PC-9 (cell line): ENCODE measurements at regions not wholly inside any gene's neighbourhood (a gene's known extent, or its start where the extent isn't known, plus 50 kb on each side); places are given as distances from the start of the nearest gene placed in this dataset.
"Not testable (repeated sequence)": the region's sequence is repeated elsewhere in the genome, so short reads cannot be mapped to it uniquely, and the experiment has no call there.

Experiments
- CTCF ChIP-seq: fragments of 200-600 bp; sonication (generic); conservative IDR thresholded peaks from 2 replicates; pipeline ENCODE4 v1.6.1; 2017; ENCODE audit warnings: mixed run types, antibody characterized with exemption, mild to moderate bottlenecking, moderate library complexity
- EZH2 ChIP-seq: fragments of 200-600 bp; sonication (generic); IDR thresholded peaks from 2 replicates; pipeline ENCODE4 v1.8.0; 2017; ENCODE audit warnings: antibody characterized with exemption, low read depth

GRCh38 chr16:29296176-29296575 lies 110.3 kb downstream of the NPIPB11 start:
- not testable (repeated sequence) for TF ChIP-seq CTCF, EZH2
